GM13976 (cell line): ENCODE measurements at regions not wholly inside any gene's neighbourhood (a gene's known extent, or its start where the extent isn't known, plus 50 kb on each side); places are given as distances from the start of the nearest gene placed in this dataset.

ENCODE experiments used
- DNase-seq: peaks from one replicate; pipeline ENCODE4 v3.0.0; 2012; ENCODE audit warnings: low spot score
- CTCF ChIP-seq: IDR thresholded peaks from 2 replicates; pipeline ENCODE4 v1.5.1; 2012; ENCODE audit warnings: borderline replicate concordance, mild to moderate bottlenecking; ENCODE audit not compliant: insufficient read depth; ENCODE audit errors: extremely low read depth, missing control alignments, control extremely low read depth
- in situ Hi-C: fragments of 300-500 bp; cut with MboI; formaldehyde crosslinking; loops from one replicate; pipeline ENCODE4 v1.12.0; 2022; ENCODE audit warnings: low sequenced_read_pairs, mixed read lengths, inconsistent platforms; ENCODE audit not compliant: unreplicated experiment

GRCh38 chr22:47293368-47294221 is 531.1 kb downstream of the TBC1D22A start:
- DNase-seq = no peak
- TF ChIP-seq CTCF = no peak
- in situ Hi-C loops = no loop called here

- in situ Hi-C loops = no loop called here
- TF ChIP-seq CTCF = no peak
These were observed 530.3 kb downstream of the TBC1D22A start for GRCh38 chr22:47292546-47293320.

GRCh38 chr22:47291565-47292495 is 529.4 kb downstream of the TBC1D22A start:
- no peak for TF ChIP-seq CTCF
- DNase-seq = no peak
- in situ Hi-C loops = no loop called here

More at GRCh38 chr22:47292546-47293320, 530.3 kb downstream of the TBC1D22A start:
- no peak for DNase-seq

GRCh38 chr22:47290706-47291430 is 528.4 kb downstream of the TBC1D22A start:
- DNase-seq = no peak
- no peak for TF ChIP-seq CTCF
- in situ Hi-C loops = no loop called here

GRCh38 chr22:47289336-47289985 is 527.0 kb downstream of the TBC1D22A start:
- no peak for DNase-seq
- in situ Hi-C loops = no loop called here
- no peak for TF ChIP-seq CTCF

GRCh38 chr22:47288680-47289079 is 526.2 kb downstream of the TBC1D22A start:
- in situ Hi-C loops = no loop called here
- no peak for DNase-seq
- TF ChIP-seq CTCF = no peak
